ENCODE measurements at regions not wholly inside any gene's neighbourhood (a gene's known extent, or its start where the extent isn't known, plus 50 kb on each side); places are given as distances from the start of the nearest gene placed in this dataset.
A peak's percentile ranks its signal among the peaks of the same experiment; 100 is the strongest.

DNA sequence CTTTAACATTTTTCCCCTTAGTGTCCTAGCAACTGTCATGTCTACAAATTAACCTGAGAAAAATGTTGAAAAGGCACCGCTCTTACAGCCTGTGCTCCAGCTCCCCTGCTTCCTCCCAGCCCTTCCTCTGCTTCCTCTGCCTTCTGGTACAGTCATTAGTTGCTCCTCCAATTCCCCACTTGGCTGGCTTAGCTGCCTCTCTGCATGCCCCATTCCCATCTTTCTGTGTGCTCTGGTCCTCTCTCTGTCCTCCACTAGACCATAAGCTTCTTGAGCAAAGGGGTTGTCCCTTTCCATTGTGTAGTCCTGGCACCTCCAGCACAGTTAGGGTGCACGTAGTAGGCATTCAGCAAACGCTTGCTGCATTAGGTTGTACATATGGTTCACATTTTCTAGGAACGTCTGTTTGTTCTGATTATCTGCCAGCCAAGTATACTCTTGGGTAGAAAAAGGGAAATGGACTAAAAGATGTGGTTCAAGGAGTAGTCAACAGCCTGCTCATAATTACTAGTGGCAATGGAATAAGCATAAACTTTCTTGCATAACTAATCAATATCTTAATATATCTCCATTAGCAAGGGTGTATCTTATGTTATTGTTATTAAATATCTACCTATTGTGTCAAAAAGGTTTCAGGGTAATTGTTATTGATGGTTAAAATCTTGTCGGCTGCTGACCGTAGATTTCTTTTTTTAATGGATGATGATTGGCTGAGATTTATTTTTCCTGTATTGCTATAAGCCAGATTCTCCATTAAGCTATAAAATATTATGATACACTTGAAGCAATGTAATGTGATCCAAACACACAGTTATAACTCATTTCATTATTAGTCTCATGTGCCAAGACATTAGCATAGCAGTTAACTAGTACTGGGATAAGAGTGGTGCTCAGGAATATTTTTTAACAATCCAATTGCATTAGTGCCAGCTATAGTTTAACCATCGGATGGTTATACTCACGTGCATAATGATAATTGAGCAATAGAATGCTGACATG, 340.1 kb downstream of the SLC4A3 start (continued):
- TF ChIP-seq ZFP3 (tag by site-specific recombination; IDR thresholded peaks at IDR 0.05; ENCODE audit: low read depth) (no peak), ZNF366 (tag by site-specific recombination; conservative IDR thresholded peaks at IDR 0.05) (no peak), ZBTB20 (tag by site-specific recombination; IDR thresholded peaks at IDR 0.05) (no peak), ZNF629 (tag by site-specific recombination; IDR thresholded peaks at IDR 0.05) (no peak), ZNF311 (tag by site-specific recombination; IDR thresholded peaks at IDR 0.05; ENCODE audit: borderline replicate concordance) (no peak)
- TF ChIP-seq, protein P1, sequence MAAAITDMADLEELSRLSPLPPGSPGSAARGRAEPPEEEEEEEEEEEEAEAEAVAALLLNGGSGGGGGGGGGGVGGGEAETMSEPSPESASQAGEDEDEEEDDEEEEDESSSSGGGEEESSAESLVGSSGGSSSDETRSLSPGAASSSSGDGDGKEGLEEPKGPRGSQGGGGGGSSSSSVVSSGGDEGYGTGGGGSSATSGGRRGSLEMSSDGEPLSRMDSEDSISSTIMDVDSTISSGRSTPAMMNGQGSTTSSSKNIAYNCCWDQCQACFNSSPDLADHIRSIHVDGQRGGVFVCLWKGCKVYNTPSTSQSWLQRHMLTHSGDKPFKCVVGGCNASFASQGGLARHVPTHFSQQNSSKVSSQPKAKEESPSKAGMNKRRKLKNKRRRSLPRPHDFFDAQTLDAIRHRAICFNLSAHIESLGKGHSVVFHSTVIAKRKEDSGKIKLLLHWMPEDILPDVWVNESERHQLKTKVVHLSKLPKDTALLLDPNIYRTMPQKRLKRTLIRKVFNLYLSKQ (tag by site-specific recombination; IDR thresholded peaks at IDR 0.05; ENCODE audit: borderline replicate concordance): no peak

GRCh38 chr2:219968685-219969345, 341.4 kb downstream of the SLC4A3 start:
- no peaks in the 10 kb centered on the region for H3K4me1 ChIP-seq (ENCODE audit: control insufficient read depth, insufficient read depth, low read length)
- H3K36me3 ChIP-seq (ENCODE audit: control insufficient read depth in 2 of 2, insufficient read depth in 1 of 2, low read length in 2 of 2): no peaks in the 10 kb centered on the region
- no peak overlapping the region for H3K4me3 ChIP-seq (ENCODE audit: low read depth, low read length)
- TF ChIP-seq ZFHX2 (tag by site-specific recombination; conservative IDR thresholded peaks at IDR 0.05) (peak; percentile 80), EGR2 (tag by site-specific recombination; IDR thresholded peaks at IDR 0.05; ENCODE audit: low read depth) (peak; percentile 62), BCL11B (tag by site-specific recombination; IDR thresholded peaks at IDR 0.05; ENCODE audit: low read depth) (no peak), ZNF514 (tag by site-specific recombination; IDR thresholded peaks at IDR 0.05) (no peak)
- POLR2A ChIA-PET: no interaction called here
- H3K27ac ChIP-seq (ENCODE audit: extremely low read depth, low read depth, low read length): no peak overlapping the region
- CTCF ChIA-PET: interaction anchor here (0.7 to 0.9 kb wide), 2 partner anchors 10 to 218 kb away, joined by 3 to 5 read pairs; no protein-coding TSS in a partner anchor
- H3K9me3 ChIP-seq (ENCODE audit: control insufficient read depth, insufficient read depth, low read depth, low read length): no peaks in the 10 kb centered on the region

DNA sequence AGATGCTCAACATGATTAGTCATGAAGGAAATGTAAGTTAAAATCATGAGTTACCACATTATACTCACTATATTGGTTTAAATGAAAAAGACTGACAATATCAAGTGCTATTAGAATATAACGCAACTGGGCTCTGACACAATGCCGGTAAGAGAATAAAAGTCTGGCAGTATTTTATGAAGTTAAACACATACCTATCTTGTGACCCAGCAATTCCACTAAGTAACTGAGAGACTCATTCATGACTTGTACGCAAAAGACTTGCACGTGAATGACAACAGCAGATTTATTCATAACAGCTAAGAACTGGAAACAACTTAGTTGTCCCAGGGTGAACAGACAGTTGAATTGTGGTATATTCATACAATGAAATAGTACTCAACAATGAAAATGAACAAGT, 342.1 kb downstream of the SLC4A3 start:
- Histone ChIP-seq H3K9me3 (ENCODE audit: control insufficient read depth, insufficient read depth, low read depth, low read length) (no peaks in the 10 kb centered on the region), H3K4me1 (ENCODE audit: control insufficient read depth, insufficient read depth, low read length) (no peaks in the 10 kb centered on the region), H3K4me3 (ENCODE audit: low read depth, low read length) (no peak overlapping the region), H3K27ac (ENCODE audit: extremely low read depth, low read depth, low read length) (no peak overlapping the region), H3K36me3 (ENCODE audit: control insufficient read depth in 2 of 2, insufficient read depth in 1 of 2, low read length in 2 of 2) (no peaks in the 10 kb centered on the region)
- CTCF ChIA-PET: interaction anchor here (0.7 kb wide), 2 partner anchors 37 to 217 kb away, joined by 3 to 5 read pairs; no protein-coding TSS in a partner anchor
- POLR2A ChIA-PET: no interaction called here
- TF ChIP-seq ZNF266 (tag by site-specific recombination; IDR thresholded peaks at IDR 0.05; ENCODE audit: low read depth): no peak
- TF ChIP-seq, protein P2, sequence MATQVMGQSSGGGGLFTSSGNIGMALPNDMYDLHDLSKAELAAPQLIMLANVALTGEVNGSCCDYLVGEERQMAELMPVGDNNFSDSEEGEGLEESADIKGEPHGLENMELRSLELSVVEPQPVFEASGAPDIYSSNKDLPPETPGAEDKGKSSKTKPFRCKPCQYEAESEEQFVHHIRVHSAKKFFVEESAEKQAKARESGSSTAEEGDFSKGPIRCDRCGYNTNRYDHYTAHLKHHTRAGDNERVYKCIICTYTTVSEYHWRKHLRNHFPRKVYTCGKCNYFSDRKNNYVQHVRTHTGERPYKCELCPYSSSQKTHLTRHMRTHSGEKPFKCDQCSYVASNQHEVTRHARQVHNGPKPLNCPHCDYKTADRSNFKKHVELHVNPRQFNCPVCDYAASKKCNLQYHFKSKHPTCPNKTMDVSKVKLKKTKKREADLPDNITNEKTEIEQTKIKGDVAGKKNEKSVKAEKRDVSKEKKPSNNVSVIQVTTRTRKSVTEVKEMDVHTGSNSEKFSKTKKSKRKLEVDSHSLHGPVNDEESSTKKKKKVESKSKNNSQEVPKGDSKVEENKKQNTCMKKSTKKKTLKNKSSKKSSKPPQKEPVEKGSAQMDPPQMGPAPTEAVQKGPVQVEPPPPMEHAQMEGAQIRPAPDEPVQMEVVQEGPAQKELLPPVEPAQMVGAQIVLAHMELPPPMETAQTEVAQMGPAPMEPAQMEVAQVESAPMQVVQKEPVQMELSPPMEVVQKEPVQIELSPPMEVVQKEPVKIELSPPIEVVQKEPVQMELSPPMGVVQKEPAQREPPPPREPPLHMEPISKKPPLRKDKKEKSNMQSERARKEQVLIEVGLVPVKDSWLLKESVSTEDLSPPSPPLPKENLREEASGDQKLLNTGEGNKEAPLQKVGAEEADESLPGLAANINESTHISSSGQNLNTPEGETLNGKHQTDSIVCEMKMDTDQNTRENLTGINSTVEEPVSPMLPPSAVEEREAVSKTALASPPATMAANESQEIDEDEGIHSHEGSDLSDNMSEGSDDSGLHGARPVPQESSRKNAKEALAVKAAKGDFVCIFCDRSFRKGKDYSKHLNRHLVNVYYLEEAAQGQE (tag by site-specific recombination; IDR thresholded peaks at IDR 0.05): no peak
- TF ChIP-seq, protein P3, sequence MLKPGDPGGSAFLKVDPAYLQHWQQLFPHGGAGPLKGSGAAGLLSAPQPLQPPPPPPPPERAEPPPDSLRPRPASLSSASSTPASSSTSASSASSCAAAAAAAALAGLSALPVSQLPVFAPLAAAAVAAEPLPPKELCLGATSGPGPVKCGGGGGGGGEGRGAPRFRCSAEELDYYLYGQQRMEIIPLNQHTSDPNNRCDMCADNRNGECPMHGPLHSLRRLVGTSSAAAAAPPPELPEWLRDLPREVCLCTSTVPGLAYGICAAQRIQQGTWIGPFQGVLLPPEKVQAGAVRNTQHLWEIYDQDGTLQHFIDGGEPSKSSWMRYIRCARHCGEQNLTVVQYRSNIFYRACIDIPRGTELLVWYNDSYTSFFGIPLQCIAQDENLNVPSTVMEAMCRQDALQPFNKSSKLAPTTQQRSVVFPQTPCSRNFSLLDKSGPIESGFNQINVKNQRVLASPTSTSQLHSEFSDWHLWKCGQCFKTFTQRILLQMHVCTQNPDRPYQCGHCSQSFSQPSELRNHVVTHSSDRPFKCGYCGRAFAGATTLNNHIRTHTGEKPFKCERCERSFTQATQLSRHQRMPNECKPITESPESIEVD (tag by site-specific recombination; IDR thresholded peaks at IDR 0.05): no peak
- no peak for TF ChIP-seq ZNF521 (tag by site-specific recombination; IDR thresholded peaks at IDR 0.05)
- TF ChIP-seq GLI2 (tag by site-specific recombination; IDR thresholded peaks at IDR 0.05; ENCODE audit: borderline replicate concordance, low read depth): no peak
- no peak for TF ChIP-seq SP3 (tag by site-specific recombination; IDR thresholded peaks at IDR 0.05)
- TF ChIP-seq ZNF114 (tag by site-specific recombination; IDR thresholded peaks at IDR 0.05): no peak
- no peak for TF ChIP-seq ZNF138 (tag by site-specific recombination; IDR thresholded peaks at IDR 0.05; ENCODE audit: borderline replicate concordance)
